HTR-8/SVneo (cell line): ENCODE measurements at regions not wholly inside any gene's neighbourhood (a gene's known extent, or its start where the extent isn't known, plus 50 kb on each side); places are given as distances from the start of the nearest gene placed in this dataset.

Experiments used
- DNase-seq: peaks from one replicate; pipeline ENCODE4 v3.0.0; 2011; ENCODE audit warnings: low spot score, mixed read lengths; ENCODE audit not compliant: insufficient read length
- FAIRE-seq: peaks from 2 replicates; lab custom pipeline; 2011; peaks lifted over from hg19 to GRCh38; lab: Jason Lieb, UNC

GRCh38 chr12:41634091-41634490, 446.0 kb downstream of the PDZRN4 start:
- no peak for FAIRE-seq

GRCh38 chr12:41629611-41630010, 441.5 kb downstream of the PDZRN4 start:
- DNase-seq (no peak), FAIRE-seq (no peak)

More at GRCh38 chr12:41634091-41634490, 446.0 kb downstream of the PDZRN4 start:
- no peak for DNase-seq

- DNase-seq (no peak), FAIRE-seq (no peak)
These were observed 439.4 kb downstream of the PDZRN4 start for GRCh38 chr12:41627476-41627875.

- no peak for FAIRE-seq
- DNase-seq = no peak
These were observed 436.5 kb downstream of the PDZRN4 start for GRCh38 chr12:41624571-41624970.
